SK-N-SH treated with all-trans-retinoic acid at 6 μM for 48 hours (cell line): ENCODE measurements at regions not wholly inside any gene's neighbourhood (a gene's known extent, or its start where the extent isn't known, plus 50 kb on each side); places are given as distances from the start of the nearest gene placed in this dataset.

Source experiments
- ATAC-seq: fragments of 200-7000 bp; cut with Tn5 transposase; 3 replicates; pipeline ENCODE4 v1.9.1; 2020; ENCODE audit warnings: mild to moderate bottlenecking, moderate library complexity
- BACH2 ChIP-seq: fragments of 250-450 bp; sonication (Bioruptor Pico); IDR thresholded peaks from 2 replicates; pipeline ENCODE4 v1.9.0; 2021; ENCODE audit warnings: mild to moderate bottlenecking, borderline replicate concordance
- CREB5 ChIP-seq: fragments of 250-450 bp; sonication (Bioruptor Pico); IDR thresholded peaks from 2 replicates; pipeline ENCODE4 v1.5.1; 2020; ENCODE audit warnings: low read depth, mild to moderate bottlenecking, moderate library complexity
- CSDC2 ChIP-seq: fragments of 250-450 bp; sonication (Bioruptor Pico); IDR thresholded peaks from 2 replicates; pipeline ENCODE4 v1.5.0; 2020; ENCODE audit warnings: mild to moderate bottlenecking, moderate library complexity
- ESRRG ChIP-seq: fragments of 250-450 bp; sonication (Bioruptor Pico); IDR thresholded peaks from 2 replicates; pipeline ENCODE4 v1.6.1; 2021; ENCODE audit warnings: mild to moderate bottlenecking
- GLIS3 ChIP-seq: fragments of 250-450 bp; sonication (Bioruptor Pico); IDR thresholded peaks from 2 replicates; pipeline ENCODE4 v1.5.0; 2020; ENCODE audit warnings: mild to moderate bottlenecking, moderate library complexity
- ISL1 ChIP-seq: fragments of 250-450 bp; sonication (Bioruptor Pico); IDR thresholded peaks from 2 replicates; pipeline ENCODE4 v2.1.2; 2022; ENCODE audit warnings: mild to moderate bottlenecking, moderate library complexity
- OSR1 ChIP-seq: fragments of 250-450 bp; sonication (Bioruptor Pico); IDR thresholded peaks from 2 replicates; pipeline ENCODE4 v1.8.0; 2022; ENCODE audit warnings: moderate library complexity, mild to moderate bottlenecking, inconsistent platforms
- POU6F1 ChIP-seq: fragments of 250-450 bp; sonication (Bioruptor Pico); IDR thresholded peaks from 2 replicates; pipeline ENCODE4 v1.8.0; 2021; ENCODE audit warnings: low read depth, mild to moderate bottlenecking, moderate library complexity, borderline replicate concordance
- PPARA ChIP-seq: fragments of 250-450 bp; sonication (Bioruptor Pico); IDR thresholded peaks from 2 replicates; pipeline ENCODE4 v1.5.0; 2020; ENCODE audit warnings: mild to moderate bottlenecking, borderline replicate concordance
- RARB ChIP-seq: fragments of 250-450 bp; sonication (Bioruptor Pico); IDR thresholded peaks from 2 replicates; pipeline ENCODE4 v1.8.0; 2021; ENCODE audit warnings: mild to moderate bottlenecking, moderate library complexity
- SNAI2 ChIP-seq: fragments of 250-450 bp; sonication (Bioruptor Pico); IDR thresholded peaks from 2 replicates; pipeline ENCODE4 v1.5.0; 2020; ENCODE audit warnings: mild to moderate bottlenecking, moderate library complexity
- TCF4 ChIP-seq: fragments of 250-450 bp; sonication (Bioruptor Pico); IDR thresholded peaks from 2 replicates; pipeline ENCODE4 v1.8.0; 2021; ENCODE audit warnings: mild to moderate bottlenecking, moderate library complexity, borderline replicate concordance
- TOX ChIP-seq: fragments of 250-450 bp; sonication (Bioruptor Pico); IDR thresholded peaks from 2 replicates; pipeline ENCODE4 v1.8.0; 2021; ENCODE audit warnings: mild to moderate bottlenecking, moderate library complexity, borderline replicate concordance
- ZC3H10 ChIP-seq: fragments of 250-450 bp; sonication (Bioruptor Pico); IDR thresholded peaks from 2 replicates; pipeline ENCODE4 v1.5.1; 2021; ENCODE audit warnings: mild to moderate bottlenecking, moderate library complexity
- ZFP3 ChIP-seq: fragments of 250-450 bp; sonication (Bioruptor Pico); IDR thresholded peaks from 2 replicates; pipeline ENCODE4 v1.5.0; 2020; ENCODE audit warnings: mild to moderate bottlenecking, moderate library complexity
- ZFP30 ChIP-seq: fragments of 450-650 bp; formaldehyde crosslinking; IDR thresholded peaks from 2 replicates; pipeline ENCODE4 v1.5.0; 2022; ENCODE audit warnings: mild to moderate bottlenecking, moderate library complexity
- ZNF565 ChIP-seq: fragments of 450-650 bp; formaldehyde crosslinking; conservative IDR thresholded peaks from 2 replicates; pipeline ENCODE4 v1.5.0; 2020; ENCODE audit warnings: low read depth, mild to moderate bottlenecking, moderate library complexity
- ZNF70 ChIP-seq: fragments of 450-650 bp; formaldehyde crosslinking; IDR thresholded peaks from 2 replicates; pipeline ENCODE4 v1.5.0; 2020; ENCODE audit warnings: mild to moderate bottlenecking, moderate library complexity
- ZNF8 ChIP-seq: fragments of 450-650 bp; formaldehyde crosslinking; IDR thresholded peaks from 2 replicates; pipeline ENCODE4 v1.5.0; 2020; ENCODE audit warnings: mild to moderate bottlenecking, moderate library complexity
- TF ChIP-seq, protein P1 (sequence below): fragments of 250-450 bp; sonication (Bioruptor Pico); IDR thresholded peaks from 2 replicates; pipeline ENCODE4 v1.8.0; 2020; ENCODE audit warnings: mild to moderate bottlenecking, moderate library complexity, borderline replicate concordance
- TF ChIP-seq, protein P2 (sequence below): fragments of 250-450 bp; sonication (Bioruptor Pico); IDR thresholded peaks from 2 replicates; pipeline ENCODE4 v1.5.1; 2021; ENCODE audit warnings: mild to moderate bottlenecking, moderate library complexity

GRCh38 chr2:4838626-4839025 lies 853.6 kb upstream of the SOX11 start:
- no peak for TF ChIP-seq ZNF565 (CRISPR knock-in tag)
- no peak for TF ChIP-seq CREB5
- no peak for TF ChIP-seq GLIS3
- no peak for TF ChIP-seq TOX (CRISPR knock-in tag)
- ATAC-seq, result no peak

- no peak for ATAC-seq
- TF ChIP-seq ESRRG (CRISPR knock-in tag) (no peak), PPARA (CRISPR knock-in tag) (no peak), ZFP30 (CRISPR knock-in tag) (no peak), RARB (CRISPR knock-in tag) (no peak), ZNF70 (CRISPR knock-in tag) (no peak), CSDC2 (CRISPR knock-in tag) (no peak), POU6F1 (no peak), OSR1 (CRISPR knock-in tag) (no peak), ISL1 (CRISPR knock-in tag) (no peak), ZFP3 (CRISPR knock-in tag) (no peak), CREB5 (no peak), SNAI2 (CRISPR knock-in tag) (no peak)
- TF ChIP-seq, protein P1, sequence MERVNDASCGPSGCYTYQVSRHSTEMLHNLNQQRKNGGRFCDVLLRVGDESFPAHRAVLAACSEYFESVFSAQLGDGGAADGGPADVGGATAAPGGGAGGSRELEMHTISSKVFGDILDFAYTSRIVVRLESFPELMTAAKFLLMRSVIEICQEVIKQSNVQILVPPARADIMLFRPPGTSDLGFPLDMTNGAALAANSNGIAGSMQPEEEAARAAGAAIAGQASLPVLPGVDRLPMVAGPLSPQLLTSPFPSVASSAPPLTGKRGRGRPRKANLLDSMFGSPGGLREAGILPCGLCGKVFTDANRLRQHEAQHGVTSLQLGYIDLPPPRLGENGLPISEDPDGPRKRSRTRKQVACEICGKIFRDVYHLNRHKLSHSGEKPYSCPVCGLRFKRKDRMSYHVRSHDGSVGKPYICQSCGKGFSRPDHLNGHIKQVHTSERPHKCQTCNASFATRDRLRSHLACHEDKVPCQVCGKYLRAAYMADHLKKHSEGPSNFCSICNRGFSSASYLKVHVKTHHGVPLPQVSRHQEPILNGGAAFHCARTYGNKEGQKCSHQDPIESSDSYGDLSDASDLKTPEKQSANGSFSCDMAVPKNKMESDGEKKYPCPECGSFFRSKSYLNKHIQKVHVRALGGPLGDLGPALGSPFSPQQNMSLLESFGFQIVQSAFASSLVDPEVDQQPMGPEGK (CRISPR knock-in tag), result no peak
- TF ChIP-seq, all 23 proteins: peak for 0
Observed at GRCh38 chr2:4840791-4841190, 851.4 kb upstream of the SOX11 start.

DNA sequence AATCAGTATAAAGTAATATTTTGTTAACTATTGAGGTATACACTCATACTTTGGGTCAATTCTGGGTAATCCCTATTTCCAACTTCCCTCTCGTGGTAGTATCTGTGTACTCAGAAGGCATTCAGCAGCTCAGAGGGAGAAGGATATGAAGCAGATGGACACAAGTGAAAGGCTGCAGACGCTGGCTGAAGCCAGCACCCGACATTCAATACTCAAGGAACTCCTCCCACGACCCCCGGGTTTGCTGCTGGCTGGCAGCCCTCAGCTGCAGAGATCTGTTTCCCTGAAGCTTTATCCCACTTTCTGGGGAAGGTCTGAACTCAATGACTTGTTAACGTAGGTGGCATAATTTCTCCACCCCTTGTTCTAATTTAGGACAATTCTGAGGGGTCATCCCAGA lies 847.3 kb upstream of the SOX11 start:
- TF ChIP-seq ZNF8 (CRISPR knock-in tag) (no peak), TCF4 (CRISPR knock-in tag) (no peak), BACH2 (no peak), TOX (CRISPR knock-in tag) (no peak), ZFP30 (CRISPR knock-in tag) (no peak), RARB (CRISPR knock-in tag) (no peak), ISL1 (CRISPR knock-in tag) (no peak), SNAI2 (CRISPR knock-in tag) (no peak), ZC3H10 (CRISPR knock-in tag) (no peak)
- TF ChIP-seq, protein P1 (CRISPR knock-in tag), result no peak
- TF ChIP-seq, protein P2, sequence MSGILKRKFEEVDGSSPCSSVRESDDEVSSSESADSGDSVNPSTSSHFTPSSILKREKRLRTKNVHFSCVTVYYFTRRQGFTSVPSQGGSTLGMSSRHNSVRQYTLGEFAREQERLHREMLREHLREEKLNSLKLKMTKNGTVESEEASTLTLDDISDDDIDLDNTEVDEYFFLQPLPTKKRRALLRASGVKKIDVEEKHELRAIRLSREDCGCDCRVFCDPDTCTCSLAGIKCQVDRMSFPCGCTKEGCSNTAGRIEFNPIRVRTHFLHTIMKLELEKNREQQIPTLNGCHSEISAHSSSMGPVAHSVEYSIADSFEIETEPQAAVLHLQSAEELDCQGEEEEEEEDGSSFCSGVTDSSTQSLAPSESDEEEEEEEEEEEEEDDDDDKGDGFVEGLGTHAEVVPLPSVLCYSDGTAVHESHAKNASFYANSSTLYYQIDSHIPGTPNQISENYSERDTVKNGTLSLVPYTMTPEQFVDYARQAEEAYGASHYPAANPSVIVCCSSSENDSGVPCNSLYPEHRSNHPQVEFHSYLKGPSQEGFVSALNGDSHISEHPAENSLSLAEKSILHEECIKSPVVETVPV (CRISPR knock-in tag), result no peak
- ATAC-seq, result no peak
